ENCODE measurements at regions not wholly inside any gene's neighbourhood (a gene's known extent, or its start where the extent isn't known, plus 50 kb on each side); places are given as distances from the start of the nearest gene placed in this dataset.

GRCh38 chr2:2806711-2807110 is 475.6 kb upstream of the MYT1L start:
- no peaks in the 10 kb centered on the region for H3K36me3 ChIP-seq (ENCODE audit: control insufficient read depth in 5 of 5, insufficient read depth in 5 of 5, low read length in 5 of 5)
- H3K9ac ChIP-seq (ENCODE audit: low read length in 5 of 5): no peak overlapping the region
- H3K27ac ChIP-seq (ENCODE audit: low read depth, low read length): no peak overlapping the region
- no peak overlapping the region for H3K4me3 ChIP-seq (ENCODE audit: low read depth in 1 of 5, low read length in 5 of 5)
- H3K4me1 ChIP-seq (ENCODE audit: control insufficient read depth in 5 of 5, insufficient read depth in 5 of 5, low read length in 5 of 5): no peaks in the 10 kb centered on the region
- H3K9me3 ChIP-seq (ENCODE audit: control insufficient read depth in 5 of 5, low read length in 5 of 5): peaks cover 0 to 7% (median 5%) of the 10 kb centered on the region in 5 donors
- no peaks in the 10 kb centered on the region for H3K27me3 ChIP-seq (ENCODE audit: control insufficient read depth in 5 of 5, insufficient read depth in 4 of 5, low read length in 5 of 5)

- H3K27ac ChIP-seq (ENCODE audit: low read depth, low read length): no peak overlapping the region
- no peaks in the 10 kb centered on the region for H3K4me1 ChIP-seq (ENCODE audit: control insufficient read depth in 5 of 5, insufficient read depth in 5 of 5, low read length in 5 of 5)
- H3K9ac ChIP-seq (ENCODE audit: low read length in 5 of 5): no peak overlapping the region
- no peak overlapping the region for H3K4me3 ChIP-seq (ENCODE audit: low read depth in 1 of 5, low read length in 5 of 5)
- no peaks in the 10 kb centered on the region for H3K27me3 ChIP-seq (ENCODE audit: control insufficient read depth in 5 of 5, insufficient read depth in 4 of 5, low read length in 5 of 5)
- no peaks in the 10 kb centered on the region for H3K36me3 ChIP-seq (ENCODE audit: control insufficient read depth in 5 of 5, insufficient read depth in 5 of 5, low read length in 5 of 5)
- H3K9me3 ChIP-seq (ENCODE audit: control insufficient read depth in 5 of 5, low read length in 5 of 5): peaks cover 0 to 7% (median 5%) of the 10 kb centered on the region in 5 donors
Measured at GRCh38 chr2:2805263-2805662, 474.2 kb upstream of the MYT1L start.

- Histone ChIP-seq H3K27me3 (ENCODE audit: control insufficient read depth in 5 of 5, insufficient read depth in 4 of 5, low read length in 5 of 5) (no peaks in the 10 kb centered on the region), H3K9ac (ENCODE audit: low read length in 5 of 5) (no peak overlapping the region), H3K36me3 (ENCODE audit: control insufficient read depth in 5 of 5, insufficient read depth in 5 of 5, low read length in 5 of 5) (no peaks in the 10 kb centered on the region), H3K4me3 (ENCODE audit: low read depth in 1 of 5, low read length in 5 of 5) (no peak overlapping the region), H3K4me1 (ENCODE audit: control insufficient read depth in 5 of 5, insufficient read depth in 5 of 5, low read length in 5 of 5) (no peaks in the 10 kb centered on the region), H3K27ac (ENCODE audit: low read depth, low read length) (no peak overlapping the region), H3K9me3 (ENCODE audit: control insufficient read depth in 5 of 5, low read length in 5 of 5) (peaks cover 0 to 7% (median 5%) of the 10 kb centered on the region in 5 donors)
Measured at GRCh38 chr2:2804528-2804927, 473.5 kb upstream of the MYT1L start.

- no peak overlapping the region for H3K4me3 ChIP-seq (ENCODE audit: low read depth in 1 of 5, low read length in 5 of 5)
- peaks cover 0 to 7% (median 5%) of the 10 kb centered on the region in 5 donors for H3K9me3 ChIP-seq (ENCODE audit: control insufficient read depth in 5 of 5, low read length in 5 of 5)
- no peaks in the 10 kb centered on the region for H3K36me3 ChIP-seq (ENCODE audit: control insufficient read depth in 5 of 5, insufficient read depth in 5 of 5, low read length in 5 of 5)
- H3K4me1 ChIP-seq (ENCODE audit: control insufficient read depth in 5 of 5, insufficient read depth in 5 of 5, low read length in 5 of 5): no peaks in the 10 kb centered on the region
- no peak overlapping the region for H3K9ac ChIP-seq (ENCODE audit: low read length in 5 of 5)
- H3K27ac ChIP-seq (ENCODE audit: low read depth, low read length): no peak overlapping the region
- H3K27me3 ChIP-seq (ENCODE audit: control insufficient read depth in 5 of 5, insufficient read depth in 4 of 5, low read length in 5 of 5): no peaks in the 10 kb centered on the region
Measured at GRCh38 chr2:2801458-2801857, 470.4 kb upstream of the MYT1L start.

- no peak overlapping the region for H3K4me3 ChIP-seq (ENCODE audit: low read depth in 1 of 5, low read length in 5 of 5)
- peaks cover 0 to 3% (median 0%) of the 10 kb centered on the region in 5 donors for H3K27me3 ChIP-seq (ENCODE audit: control insufficient read depth in 5 of 5, insufficient read depth in 4 of 5, low read length in 5 of 5)
- H3K4me1 ChIP-seq (ENCODE audit: control insufficient read depth in 5 of 5, insufficient read depth in 5 of 5, low read length in 5 of 5): no peaks in the 10 kb centered on the region
- no peak overlapping the region for H3K27ac ChIP-seq (ENCODE audit: low read depth, low read length)
- H3K9ac ChIP-seq (ENCODE audit: low read length in 5 of 5): no peak overlapping the region
- H3K9me3 ChIP-seq (ENCODE audit: control insufficient read depth in 5 of 5, low read length in 5 of 5): peaks cover 0 to 7% (median 5%) of the 10 kb centered on the region in 5 donors
- H3K36me3 ChIP-seq (ENCODE audit: control insufficient read depth in 5 of 5, insufficient read depth in 5 of 5, low read length in 5 of 5): no peaks in the 10 kb centered on the region
Measured at GRCh38 chr2:2800697-2801096, 469.6 kb upstream of the MYT1L start.

GRCh38 chr2:2800001-2800400 is 468.9 kb upstream of the MYT1L start:
- no peak overlapping the region for H3K9ac ChIP-seq (ENCODE audit: low read length in 5 of 5)
- H3K27me3 ChIP-seq (ENCODE audit: control insufficient read depth in 5 of 5, insufficient read depth in 4 of 5, low read length in 5 of 5): peaks cover 0 to 3% (median 0%) of the 10 kb centered on the region in 5 donors
- H3K4me3 ChIP-seq (ENCODE audit: low read depth in 1 of 5, low read length in 5 of 5): no peak overlapping the region
- no peaks in the 10 kb centered on the region for H3K36me3 ChIP-seq (ENCODE audit: control insufficient read depth in 5 of 5, insufficient read depth in 5 of 5, low read length in 5 of 5)
- peaks cover 0 to 7% (median 5%) of the 10 kb centered on the region in 5 donors for H3K9me3 ChIP-seq (ENCODE audit: control insufficient read depth in 5 of 5, low read length in 5 of 5)
- no peak overlapping the region for H3K27ac ChIP-seq (ENCODE audit: low read depth, low read length)
- H3K4me1 ChIP-seq (ENCODE audit: control insufficient read depth in 5 of 5, insufficient read depth in 5 of 5, low read length in 5 of 5): no peaks in the 10 kb centered on the region

- Histone ChIP-seq H3K9me3 (ENCODE audit: control insufficient read depth in 5 of 5, low read length in 5 of 5) (peaks cover 0 to 7% (median 5%) of the 10 kb centered on the region in 5 donors), H3K27ac (ENCODE audit: low read depth, low read length) (no peak overlapping the region), H3K36me3 (ENCODE audit: control insufficient read depth in 5 of 5, insufficient read depth in 5 of 5, low read length in 5 of 5) (no peaks in the 10 kb centered on the region), H3K4me3 (ENCODE audit: low read depth in 1 of 5, low read length in 5 of 5) (no peak overlapping the region), H3K27me3 (ENCODE audit: control insufficient read depth in 5 of 5, insufficient read depth in 4 of 5, low read length in 5 of 5) (peaks cover 0 to 3% (median 0%) of the 10 kb centered on the region in 5 donors), H3K4me1 (ENCODE audit: control insufficient read depth in 5 of 5, insufficient read depth in 5 of 5, low read length in 5 of 5) (no peaks in the 10 kb centered on the region), H3K9ac (ENCODE audit: low read length in 5 of 5) (no peak overlapping the region)
Measured at GRCh38 chr2:2799151-2799697, 468.1 kb upstream of the MYT1L start.

GRCh38 chr2:2798337-2798736 is 467.3 kb upstream of the MYT1L start:
- H3K36me3 ChIP-seq (ENCODE audit: control insufficient read depth in 5 of 5, insufficient read depth in 5 of 5, low read length in 5 of 5): no peaks in the 10 kb centered on the region
- no peak overlapping the region for H3K4me3 ChIP-seq (ENCODE audit: low read depth in 1 of 5, low read length in 5 of 5)
- H3K9me3 ChIP-seq (ENCODE audit: control insufficient read depth in 5 of 5, low read length in 5 of 5): peaks cover 0 to 7% (median 5%) of the 10 kb centered on the region in 5 donors
- no peak overlapping the region for H3K9ac ChIP-seq (ENCODE audit: low read length in 5 of 5)
- no peaks in the 10 kb centered on the region for H3K4me1 ChIP-seq (ENCODE audit: control insufficient read depth in 5 of 5, insufficient read depth in 5 of 5, low read length in 5 of 5)
- no peak overlapping the region for H3K27ac ChIP-seq (ENCODE audit: low read depth, low read length)
- H3K27me3 ChIP-seq (ENCODE audit: control insufficient read depth in 5 of 5, insufficient read depth in 4 of 5, low read length in 5 of 5): peaks cover 0 to 3% (median 0%) of the 10 kb centered on the region in 5 donors

GRCh38 chr2:2797797-2798196 is 466.7 kb upstream of the MYT1L start:
- H3K36me3 ChIP-seq (ENCODE audit: control insufficient read depth in 5 of 5, insufficient read depth in 5 of 5, low read length in 5 of 5): no peaks in the 10 kb centered on the region
- H3K4me3 ChIP-seq (ENCODE audit: low read depth in 1 of 5, low read length in 5 of 5): no peak overlapping the region
- no peak overlapping the region for H3K27ac ChIP-seq (ENCODE audit: low read depth, low read length)
- H3K4me1 ChIP-seq (ENCODE audit: control insufficient read depth in 5 of 5, insufficient read depth in 5 of 5, low read length in 5 of 5): no peaks in the 10 kb centered on the region
- no peak overlapping the region for H3K9ac ChIP-seq (ENCODE audit: low read length in 5 of 5)
- peaks cover 0 to 3% (median 1%) of the 10 kb centered on the region in 5 donors for H3K9me3 ChIP-seq (ENCODE audit: control insufficient read depth in 5 of 5, low read length in 5 of 5)
- peaks cover 0 to 3% (median 0%) of the 10 kb centered on the region in 5 donors for H3K27me3 ChIP-seq (ENCODE audit: control insufficient read depth in 5 of 5, insufficient read depth in 4 of 5, low read length in 5 of 5)

GRCh38 chr2:2796207-2796606 is 465.1 kb upstream of the MYT1L start:
- Histone ChIP-seq H3K36me3 (ENCODE audit: control insufficient read depth in 5 of 5, insufficient read depth in 5 of 5, low read length in 5 of 5) (no peaks in the 10 kb centered on the region), H3K4me1 (ENCODE audit: control insufficient read depth in 5 of 5, insufficient read depth in 5 of 5, low read length in 5 of 5) (no peaks in the 10 kb centered on the region), H3K9ac (ENCODE audit: low read length in 5 of 5) (no peak overlapping the region), H3K9me3 (ENCODE audit: control insufficient read depth in 5 of 5, low read length in 5 of 5) (peaks cover 0 to 2% (median 0%) of the 10 kb centered on the region in 5 donors), H3K27me3 (ENCODE audit: control insufficient read depth in 5 of 5, insufficient read depth in 4 of 5, low read length in 5 of 5) (peaks cover 0 to 4% (median 3%) of the 10 kb centered on the region in 5 donors), H3K27ac (ENCODE audit: low read depth, low read length) (no peak overlapping the region), H3K4me3 (ENCODE audit: low read depth in 1 of 5, low read length in 5 of 5) (no peak overlapping the region)
